ENCODE measurements at regions not wholly inside any gene's neighbourhood (a gene's known extent, or its start where the extent isn't known, plus 50 kb on each side); places are given as distances from the start of the nearest gene placed in this dataset.

- no peaks in the 10 kb centered on the region for H3K4me1 ChIP-seq (ENCODE audit: insufficient read depth, low read length)
- Mint-ChIP-seq H3K9me3 (peaks cover 0 to 16% (median 5%) of the 10 kb centered on the region in 8 donors), H3K36me3 (no peaks in the 10 kb centered on the region), H3K27ac (no peak overlapping the region), H3K4me3 (no peak overlapping the region), H3K4me1 (peaks cover 0 to 2% (median 0%) of the 10 kb centered on the region in 4 donors), H3K27me3 (peaks cover 0 to 3% of the 10 kb centered on the region in 2 donors)
- no peak overlapping the region for H3K27ac ChIP-seq (ENCODE audit: low read depth, low read length)
- POLR2A ChIA-PET (ENCODE audit: partially characterized antibody) = no interaction called here
- DNase-seq = no peak
- H3K36me3 ChIP-seq (ENCODE audit: insufficient read depth, low read length) = no peaks in the 10 kb centered on the region
- H3K4me3 ChIP-seq (ENCODE audit: low read length in 2 of 2) = no peak overlapping the region
- intact Hi-C loops (cut with micrococcal nuclease) = no loop called here
- H3K9me3 ChIP-seq (ENCODE audit: control insufficient read depth in 1 of 2, low read length in 2 of 2) = peaks cover 0 to 4% of the 10 kb centered on the region in 2 donors
- CTCF ChIA-PET (ENCODE audit: partially characterized antibody) = no interaction called here
- no peaks in the 10 kb centered on the region for H3K27me3 ChIP-seq (ENCODE audit: insufficient read depth, low read length)
Measured at GRCh38 chr9:16266648-16267276, 603.7 kb downstream of the BNC2 start.

DNA sequence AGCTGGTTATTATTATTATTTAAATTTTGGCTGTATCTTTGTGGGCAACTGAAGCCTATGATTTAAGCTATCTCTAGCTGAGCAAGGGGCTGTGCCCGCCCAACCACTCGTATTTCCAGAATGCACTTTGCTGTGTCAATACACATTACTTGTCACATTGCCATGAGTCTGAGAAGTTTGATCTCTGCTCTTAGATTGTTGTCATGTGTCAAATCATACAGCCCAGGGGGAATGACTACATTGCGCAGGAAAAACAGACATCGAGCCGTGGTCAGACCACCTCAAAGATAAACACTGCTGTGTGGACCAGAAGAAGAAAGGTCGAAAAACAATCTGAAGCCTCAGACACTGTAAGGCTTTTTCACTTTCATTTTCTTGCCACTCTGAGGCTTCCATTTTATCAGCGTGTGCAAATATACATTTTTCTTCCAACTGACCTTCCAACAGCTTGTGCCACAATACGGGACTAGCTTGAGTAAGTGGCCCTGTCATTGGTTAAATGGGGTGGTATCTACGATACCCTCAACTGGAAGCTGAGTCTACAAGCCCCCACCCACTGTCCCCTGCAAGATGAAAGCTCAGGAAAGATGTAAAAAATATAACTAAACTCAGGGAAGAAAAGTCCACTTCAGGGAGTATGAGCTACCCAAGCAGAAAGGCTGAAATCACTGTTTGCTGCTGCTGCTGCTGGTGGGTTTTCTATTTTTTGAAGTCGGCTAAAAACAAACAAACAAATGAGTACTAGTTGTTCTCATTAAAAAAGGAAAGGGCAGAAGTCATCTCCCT, 603.0 kb downstream of the BNC2 start:
- peaks cover 0 to 3% of the 10 kb centered on the region in 2 donors for H3K27me3 Mint-ChIP-seq
- H3K27me3 ChIP-seq (ENCODE audit: insufficient read depth, low read length) = no peaks in the 10 kb centered on the region
- intact Hi-C loops (cut with micrococcal nuclease) = no loop called here
- H3K36me3 Mint-ChIP-seq = no peaks in the 10 kb centered on the region
- no peak overlapping the region for H3K4me3 ChIP-seq (ENCODE audit: low read length in 2 of 2)
- H3K36me3 ChIP-seq (ENCODE audit: insufficient read depth, low read length) = no peaks in the 10 kb centered on the region
- POLR2A ChIA-PET (ENCODE audit: partially characterized antibody) = no interaction called here
- peaks cover 0 to 4% of the 10 kb centered on the region in 2 donors for H3K9me3 ChIP-seq (ENCODE audit: control insufficient read depth in 1 of 2, low read length in 2 of 2)
- no peaks in the 10 kb centered on the region for H3K4me1 ChIP-seq (ENCODE audit: insufficient read depth, low read length)
- H3K27ac Mint-ChIP-seq = no peak overlapping the region
- no peak for DNase-seq
- no peak overlapping the region for H3K4me3 Mint-ChIP-seq
- H3K4me1 Mint-ChIP-seq = peaks cover 0 to 2% (median 0%) of the 10 kb centered on the region in 4 donors
- CTCF ChIA-PET (ENCODE audit: partially characterized antibody) = no interaction called here
- no peak overlapping the region for H3K27ac ChIP-seq (ENCODE audit: low read depth, low read length)
- H3K9me3 Mint-ChIP-seq = peaks cover 0 to 16% (median 5%) of the 10 kb centered on the region in 8 donors

GRCh38 chr9:16268067-16268881, 602.2 kb downstream of the BNC2 start:
- Histone ChIP-seq H3K27me3 (ENCODE audit: insufficient read depth, low read length) (no peaks in the 10 kb centered on the region), H3K9me3 (ENCODE audit: control insufficient read depth in 1 of 2, low read length in 2 of 2) (peaks cover 0 to 4% of the 10 kb centered on the region in 2 donors), H3K27ac (ENCODE audit: low read depth, low read length) (no peak overlapping the region), H3K4me1 (ENCODE audit: insufficient read depth, low read length) (no peaks in the 10 kb centered on the region), H3K36me3 (ENCODE audit: insufficient read depth, low read length) (no peaks in the 10 kb centered on the region), H3K4me3 (ENCODE audit: low read length in 2 of 2) (no peak overlapping the region)
- H3K9me3 Mint-ChIP-seq = peaks cover 0 to 16% (median 4%) of the 10 kb centered on the region in 8 donors
- peaks cover 0 to 2% (median 0%) of the 10 kb centered on the region in 4 donors for H3K4me1 Mint-ChIP-seq
- intact Hi-C loops (cut with micrococcal nuclease) = no loop called here
- ChIA-PET CTCF (ENCODE audit: partially characterized antibody) (no interaction called here), POLR2A (ENCODE audit: partially characterized antibody) (no interaction called here)
- H3K36me3 Mint-ChIP-seq = no peaks in the 10 kb centered on the region
- H3K27ac Mint-ChIP-seq = no peak overlapping the region
- no peak overlapping the region for H3K4me3 Mint-ChIP-seq
- peaks cover 0 to 3% of the 10 kb centered on the region in 2 donors for H3K27me3 Mint-ChIP-seq
- DNase-seq = no peak

DNA sequence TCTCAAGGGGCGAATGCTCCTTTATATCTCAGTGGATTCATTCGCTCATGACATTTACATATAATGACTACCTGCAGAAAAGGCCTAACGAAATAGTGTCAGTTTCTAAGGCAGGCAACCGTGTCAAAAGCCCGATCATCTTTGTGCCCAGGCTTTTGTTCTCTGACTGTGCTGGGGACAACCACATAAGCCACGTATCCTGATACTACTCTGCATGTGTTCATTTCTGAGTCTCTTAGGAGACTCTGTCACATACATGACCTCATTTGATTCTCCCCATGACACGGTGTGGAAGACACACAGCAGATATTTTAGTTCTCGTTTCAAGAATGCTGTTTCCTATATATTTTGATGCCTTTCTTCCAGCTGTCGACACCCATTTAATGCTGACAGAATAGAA, 598.5 kb downstream of the BNC2 start:
- Histone ChIP-seq H3K27ac (ENCODE audit: low read depth, low read length) (no peak overlapping the region), H3K9me3 (ENCODE audit: control insufficient read depth in 1 of 2, low read length in 2 of 2) (no peaks in the 10 kb centered on the region), H3K27me3 (ENCODE audit: insufficient read depth, low read length) (no peaks in the 10 kb centered on the region), H3K4me1 (ENCODE audit: insufficient read depth, low read length) (no peaks in the 10 kb centered on the region), H3K36me3 (ENCODE audit: insufficient read depth, low read length) (no peaks in the 10 kb centered on the region), H3K4me3 (ENCODE audit: low read length in 2 of 2) (no peak overlapping the region)
- H3K4me3 Mint-ChIP-seq = no peak overlapping the region
- H3K9me3 Mint-ChIP-seq = peaks cover 0 to 6% (median 0%) of the 10 kb centered on the region in 8 donors
- peaks cover 0 to under 1% (median 0%) of the 10 kb centered on the region in 4 donors for H3K4me1 Mint-ChIP-seq
- DNase-seq = no peak
- no peak overlapping the region for H3K27ac Mint-ChIP-seq
- H3K36me3 Mint-ChIP-seq = no peaks in the 10 kb centered on the region
- H3K27me3 Mint-ChIP-seq = no peaks in the 10 kb centered on the region
- POLR2A ChIA-PET (ENCODE audit: partially characterized antibody) = no interaction called here
- intact Hi-C loops (cut with micrococcal nuclease) = no loop called here
- CTCF ChIA-PET (ENCODE audit: partially characterized antibody) = no interaction called here

DNA sequence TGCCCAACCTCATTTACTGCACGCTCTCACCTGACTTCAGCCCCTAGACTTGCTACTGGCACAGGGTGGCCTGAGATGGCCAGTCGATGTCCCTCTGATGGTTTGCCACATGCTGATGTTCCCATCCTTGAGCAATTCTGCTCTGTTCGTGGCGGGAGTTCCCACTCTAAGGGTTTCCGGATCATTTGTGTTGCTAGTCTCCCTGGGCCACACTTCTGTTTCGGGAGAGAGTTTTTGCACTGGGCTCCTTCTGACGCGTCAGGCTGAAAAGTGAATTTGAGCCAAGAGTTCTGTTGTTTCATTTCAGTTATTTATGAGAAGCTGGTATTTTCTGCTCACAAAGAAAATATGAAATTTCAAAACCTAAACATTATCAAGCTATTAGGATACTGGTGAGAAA, 597.7 kb downstream of the BNC2 start:
- Histone ChIP-seq H3K4me3 (ENCODE audit: low read length in 2 of 2) (no peak overlapping the region), H3K4me1 (ENCODE audit: insufficient read depth, low read length) (no peaks in the 10 kb centered on the region), H3K27me3 (ENCODE audit: insufficient read depth, low read length) (no peaks in the 10 kb centered on the region), H3K36me3 (ENCODE audit: insufficient read depth, low read length) (no peaks in the 10 kb centered on the region), H3K27ac (ENCODE audit: low read depth, low read length) (no peak overlapping the region), H3K9me3 (ENCODE audit: control insufficient read depth in 1 of 2, low read length in 2 of 2) (no peaks in the 10 kb centered on the region)
- ChIA-PET CTCF (ENCODE audit: partially characterized antibody) (no interaction called here), POLR2A (ENCODE audit: partially characterized antibody) (no interaction called here)
- H3K4me1 Mint-ChIP-seq = no peaks in the 10 kb centered on the region
- no peaks in the 10 kb centered on the region for H3K27me3 Mint-ChIP-seq
- no peak overlapping the region for H3K27ac Mint-ChIP-seq
- H3K36me3 Mint-ChIP-seq = no peaks in the 10 kb centered on the region
- intact Hi-C loops (cut with micrococcal nuclease) = no loop called here
- peak overlapping the region in 1 of 8 donors; percentile 31 for H3K4me3 Mint-ChIP-seq
- DNase-seq = no peak
- H3K9me3 Mint-ChIP-seq = peaks cover 0 to 6% (median 0%) of the 10 kb centered on the region in 8 donors

DNA sequence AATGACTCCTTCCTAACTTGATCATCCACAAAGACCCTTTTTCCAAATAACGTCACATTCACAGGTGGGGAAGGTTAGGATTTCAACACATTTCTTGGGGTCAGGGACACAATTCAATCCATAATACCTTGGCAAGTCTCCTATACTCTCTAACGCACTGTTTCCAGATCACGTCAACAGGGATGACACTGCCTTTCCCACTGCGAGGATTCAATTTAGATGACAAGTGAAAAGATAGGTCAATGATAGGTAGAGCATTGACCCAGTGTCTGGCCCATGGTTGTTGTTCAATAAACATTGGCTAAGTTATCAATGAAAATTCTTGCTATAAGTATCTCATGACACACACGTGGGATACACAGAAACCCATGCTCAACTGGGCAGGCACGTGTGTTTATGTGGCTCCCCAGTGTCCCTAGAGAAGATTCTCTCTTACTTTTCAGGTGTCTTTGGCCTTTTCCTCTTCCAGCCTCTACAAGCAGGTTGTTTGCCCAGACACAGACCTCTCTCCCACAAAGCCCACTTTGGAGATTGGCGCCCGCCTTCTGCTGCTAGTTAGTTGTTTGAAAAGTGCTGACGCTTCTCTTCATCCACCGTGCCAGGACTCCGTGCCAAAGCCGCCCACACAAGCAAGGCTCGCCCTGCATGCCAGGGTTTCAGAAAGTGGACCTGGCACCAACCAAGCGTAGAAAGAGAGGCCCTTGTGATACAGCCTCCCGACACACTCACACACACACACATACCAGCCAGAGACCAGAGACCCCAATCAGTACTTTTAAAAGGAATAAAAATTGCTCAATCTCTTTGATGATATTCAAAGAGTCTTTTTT, 594.5 kb downstream of the BNC2 start:
- ChIA-PET POLR2A (ENCODE audit: partially characterized antibody) (no interaction called here), CTCF (ENCODE audit: partially characterized antibody) (no interaction called here)
- Histone ChIP-seq H3K4me3 (ENCODE audit: low read length in 2 of 2) (no peak overlapping the region), H3K36me3 (ENCODE audit: insufficient read depth, low read length) (no peaks in the 10 kb centered on the region), H3K27ac (ENCODE audit: low read depth, low read length) (no peak overlapping the region), H3K9me3 (ENCODE audit: control insufficient read depth in 1 of 2, low read length in 2 of 2) (no peaks in the 10 kb centered on the region), H3K27me3 (ENCODE audit: insufficient read depth, low read length) (no peaks in the 10 kb centered on the region), H3K4me1 (ENCODE audit: insufficient read depth, low read length) (no peaks in the 10 kb centered on the region)
- Mint-ChIP-seq H3K9me3 (peaks cover 0 to 4% (median 0%) of the 10 kb centered on the region in 8 donors), H3K36me3 (no peaks in the 10 kb centered on the region), H3K27ac (no peak overlapping the region), H3K4me3 (no peak overlapping the region), H3K4me1 (no peaks in the 10 kb centered on the region), H3K27me3 (no peaks in the 10 kb centered on the region)
- no peak for DNase-seq
- intact Hi-C loops (cut with micrococcal nuclease) = no loop called here

GRCh38 chr9:16276866-16277265, 593.6 kb downstream of the BNC2 start:
- CTCF ChIA-PET (ENCODE audit: partially characterized antibody) = no interaction called here

More at GRCh38 chr9:16276866-16277265, 593.6 kb downstream of the BNC2 start:
- Mint-ChIP-seq H3K27me3 (no peaks in the 10 kb centered on the region), H3K9me3 (peaks cover 0 to 4% (median 0%) of the 10 kb centered on the region in 8 donors), H3K4me1 (no peaks in the 10 kb centered on the region), H3K27ac (no peak overlapping the region), H3K36me3 (no peaks in the 10 kb centered on the region), H3K4me3 (no peak overlapping the region)
- Histone ChIP-seq H3K4me1 (ENCODE audit: insufficient read depth, low read length) (no peaks in the 10 kb centered on the region), H3K27me3 (ENCODE audit: insufficient read depth, low read length) (no peaks in the 10 kb centered on the region), H3K9me3 (ENCODE audit: control insufficient read depth in 1 of 2, low read length in 2 of 2) (no peaks in the 10 kb centered on the region), H3K4me3 (ENCODE audit: low read length in 2 of 2) (no peak overlapping the region), H3K27ac (ENCODE audit: low read depth, low read length) (no peak overlapping the region), H3K36me3 (ENCODE audit: insufficient read depth, low read length) (no peaks in the 10 kb centered on the region)
- DNase-seq = no peak
- POLR2A ChIA-PET (ENCODE audit: partially characterized antibody) = no interaction called here
- intact Hi-C loops (cut with micrococcal nuclease) = no loop called here
